ENCODE measurements at regions not wholly inside any gene's neighbourhood (a gene's known extent, or its start where the extent isn't known, plus 50 kb on each side); places are given as distances from the start of the nearest gene placed in this dataset.

- ChIA-PET CTCF (no interaction called here), POLR2A (no interaction called here)
- Mint-ChIP-seq H3K4me1 (no peaks in the 10 kb centered on the region), H3K4me3 (no peak overlapping the region), H3K9me3 (no peaks in the 10 kb centered on the region), H3K36me3 (ENCODE audit: low read depth) (no peaks in the 10 kb centered on the region), H3K27ac (no peak overlapping the region), H3K27me3 (peaks cover 33% of the 10 kb centered on the region)
- no peak for DNase-seq
These were observed 50.1 kb upstream of the IGFBP5 start for GRCh38 chr2:216745453-216745852.
